Bronchial epithelial cell (primary cell): ENCODE measurements at regions not wholly inside any gene's neighbourhood (a gene's known extent, or its start where the extent isn't known, plus 50 kb on each side); places are given as distances from the start of the nearest gene placed in this dataset.
A peak's percentile ranks its signal among the peaks of the same experiment; 100 is the strongest.
"Not testable (repeated sequence)": the region's sequence is repeated elsewhere in the genome, so short reads cannot be mapped to it uniquely, and the experiment has no call there.

Experiments used
- DNase-seq: peaks from one replicate; pipeline ENCODE4 v3.0.0-alpha.2; 2010; ENCODE audit warnings: low read depth
- FAIRE-seq: peaks from 2 replicates; lab custom pipeline; 2011; peaks lifted over from hg19 to GRCh38; lab: Jason Lieb, UNC
- H3K27me3 ChIP-seq: 2 replicates; pipeline ENCODE4 v1.5.1; 2011; ENCODE audit warnings: low read length; ENCODE audit not compliant: control insufficient read depth, insufficient read depth
- H3K36me3 ChIP-seq: 2 replicates; pipeline ENCODE4 v1.5.1; 2011; ENCODE audit warnings: low read length; ENCODE audit not compliant: control insufficient read depth, insufficient read depth
- H3K4me3 ChIP-seq: 2 replicates; pipeline ENCODE4 v1.5.1; 2011; ENCODE audit warnings: mild to moderate bottlenecking, low read depth, low read length, control low read depth
- TF ChIP-seq, protein P1 (sequence below): IDR thresholded peaks from 2 replicates; pipeline ENCODE4 v1.5.1; 2011; ENCODE audit warnings: mild to moderate bottlenecking, moderate library complexity, low read length, control low read depth, inconsistent platforms; ENCODE audit not compliant: insufficient read depth, severe bottlenecking

DNA sequence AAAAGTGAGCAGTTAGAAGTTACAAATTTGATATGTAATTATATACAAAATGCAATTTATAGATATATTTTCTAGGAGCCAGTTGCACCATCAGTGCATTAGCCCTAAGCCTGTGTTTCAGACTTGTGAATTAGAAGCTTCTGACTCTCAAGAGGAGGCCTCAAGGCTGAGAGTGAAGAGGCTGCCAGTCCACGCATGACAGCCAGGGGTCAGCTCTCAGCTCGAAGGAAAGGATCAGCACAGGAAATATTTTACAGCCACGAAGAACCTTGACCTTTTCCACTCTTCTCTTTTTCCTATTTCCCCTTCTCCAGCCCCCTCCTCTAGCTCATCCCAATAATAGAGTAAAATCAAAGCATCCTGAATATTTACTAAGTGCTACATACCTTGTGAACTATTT lies 642.4 kb downstream of the TRIML1 start:
- FAIRE-seq (no peak), DNase-seq (no peak)
- H3K4me3 ChIP-seq = no peak overlapping the region
- no peaks in the 10 kb centered on the region for H3K27me3 ChIP-seq
- H3K36me3 ChIP-seq = no peaks in the 10 kb centered on the region
- TF ChIP-seq, protein P1, sequence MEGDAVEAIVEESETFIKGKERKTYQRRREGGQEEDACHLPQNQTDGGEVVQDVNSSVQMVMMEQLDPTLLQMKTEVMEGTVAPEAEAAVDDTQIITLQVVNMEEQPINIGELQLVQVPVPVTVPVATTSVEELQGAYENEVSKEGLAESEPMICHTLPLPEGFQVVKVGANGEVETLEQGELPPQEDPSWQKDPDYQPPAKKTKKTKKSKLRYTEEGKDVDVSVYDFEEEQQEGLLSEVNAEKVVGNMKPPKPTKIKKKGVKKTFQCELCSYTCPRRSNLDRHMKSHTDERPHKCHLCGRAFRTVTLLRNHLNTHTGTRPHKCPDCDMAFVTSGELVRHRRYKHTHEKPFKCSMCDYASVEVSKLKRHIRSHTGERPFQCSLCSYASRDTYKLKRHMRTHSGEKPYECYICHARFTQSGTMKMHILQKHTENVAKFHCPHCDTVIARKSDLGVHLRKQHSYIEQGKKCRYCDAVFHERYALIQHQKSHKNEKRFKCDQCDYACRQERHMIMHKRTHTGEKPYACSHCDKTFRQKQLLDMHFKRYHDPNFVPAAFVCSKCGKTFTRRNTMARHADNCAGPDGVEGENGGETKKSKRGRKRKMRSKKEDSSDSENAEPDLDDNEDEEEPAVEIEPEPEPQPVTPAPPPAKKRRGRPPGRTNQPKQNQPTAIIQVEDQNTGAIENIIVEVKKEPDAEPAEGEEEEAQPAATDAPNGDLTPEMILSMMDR = peak; percentile 40

- DNase-seq (no peak), FAIRE-seq (no peak)
- no peaks in the 10 kb centered on the region for H3K27me3 ChIP-seq
- no peak overlapping the region for H3K4me3 ChIP-seq
- TF ChIP-seq, protein P1 = no peak
- H3K36me3 ChIP-seq = no peaks in the 10 kb centered on the region
Observed at GRCh38 chr4:188783175-188783574, 643.9 kb downstream of the TRIML1 start.

DNA sequence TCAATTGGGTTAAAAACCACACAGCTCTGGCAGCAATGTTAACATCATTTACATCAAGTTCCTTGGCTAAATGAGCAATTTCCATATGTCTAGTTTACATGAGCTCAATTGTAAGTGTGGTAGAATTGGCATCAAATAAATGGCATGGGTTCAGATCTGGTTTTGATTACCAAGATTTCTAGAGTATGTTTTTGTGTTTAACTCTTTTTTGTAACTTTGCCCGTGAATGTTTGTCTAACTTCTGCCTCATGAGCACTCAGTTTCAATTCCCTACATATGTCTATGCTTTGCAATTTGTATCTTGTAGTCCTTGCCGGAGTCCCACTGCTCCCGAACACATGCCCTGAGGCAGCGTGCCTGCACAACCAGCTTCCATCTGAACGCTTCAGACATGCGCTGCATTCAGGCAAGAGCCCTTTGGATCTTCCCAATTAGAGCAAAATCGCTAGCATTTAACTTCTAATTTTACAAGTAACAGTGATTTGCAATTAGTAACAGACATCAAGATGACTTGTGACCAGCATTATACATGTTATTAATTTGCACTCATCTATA lies 644.4 kb downstream of the TRIML1 start:
- Histone ChIP-seq H3K27me3 (no peaks in the 10 kb centered on the region), H3K4me3 (no peak overlapping the region), H3K36me3 (no peaks in the 10 kb centered on the region)
- FAIRE-seq (no peak), DNase-seq (no peak)
- TF ChIP-seq, protein P1 = no peak

- H3K36me3 ChIP-seq, FAIRE-seq, DNase-seq, H3K27me3 ChIP-seq, H3K4me3 ChIP-seq: not testable (repeated sequence)
Observed at GRCh38 chr4:188796600-188796999, 657.4 kb downstream of the TRIML1 start.

- not testable (repeated sequence) for H3K4me3 ChIP-seq, DNase-seq, FAIRE-seq, H3K36me3 ChIP-seq, H3K27me3 ChIP-seq
Observed at GRCh38 chr4:188797011-188797410, 657.8 kb downstream of the TRIML1 start.

DNA sequence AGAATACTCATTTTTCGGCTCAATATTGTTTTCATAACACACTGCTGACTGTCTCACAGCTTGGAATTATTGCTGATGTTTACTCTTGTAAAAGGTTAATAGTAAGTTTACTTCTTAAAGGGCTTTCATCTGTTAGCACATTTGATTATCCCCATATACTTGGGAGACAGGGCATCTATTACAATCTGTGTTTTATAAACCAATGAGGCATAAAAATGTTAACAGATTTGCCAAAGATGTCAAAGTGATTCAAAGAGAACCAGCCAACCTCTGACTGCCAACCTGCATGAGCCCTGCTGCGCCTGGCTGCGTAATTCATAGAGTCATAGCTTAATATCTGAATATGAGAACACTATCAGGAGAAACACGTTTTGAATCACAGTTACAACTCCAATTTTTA lies 665.6 kb downstream of the TRIML1 start:
- TF ChIP-seq, protein P1 = no peak
- FAIRE-seq (no peak), DNase-seq (no peak)
- Histone ChIP-seq H3K27me3 (no peaks in the 10 kb centered on the region), H3K4me3 (no peak overlapping the region), H3K36me3 (no peaks in the 10 kb centered on the region)

DNA sequence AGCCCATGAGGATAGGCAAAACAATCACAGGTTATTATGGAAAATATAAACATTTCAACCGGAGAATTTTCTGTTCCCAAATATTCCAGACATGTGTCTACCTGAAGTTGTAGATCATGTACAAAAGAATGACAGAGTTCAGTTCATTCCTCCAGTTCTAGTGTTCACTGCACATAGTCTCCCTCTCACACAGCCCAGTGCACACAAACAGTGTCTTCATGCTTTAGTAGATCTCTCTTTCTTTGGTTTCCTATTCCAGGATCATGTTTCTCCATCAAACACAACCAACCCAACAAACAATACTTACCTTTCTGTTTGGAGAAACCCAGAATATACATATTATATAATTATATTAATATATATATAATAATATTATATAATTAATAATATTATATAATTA lies 671.9 kb downstream of the TRIML1 start:
- Histone ChIP-seq H3K27me3 (no peaks in the 10 kb centered on the region), H3K36me3 (no peaks in the 10 kb centered on the region), H3K4me3 (no peak overlapping the region)
- TF ChIP-seq, protein P1 = no peak
- DNase-seq = no peak
- no peak for FAIRE-seq
